ENCODE measurements at regions not wholly inside any gene's neighbourhood (a gene's known extent, or its start where the extent isn't known, plus 50 kb on each side); places are given as distances from the start of the nearest gene placed in this dataset.

GRCh38 chr1:98460136-98460535, 201.4 kb upstream of the SNX7 start:
- no peaks in the 10 kb centered on the region for H3K9me3 Mint-ChIP-seq
- no peaks in the 10 kb centered on the region for H3K36me3 Mint-ChIP-seq (ENCODE audit: low read depth)
- no peak overlapping the region for H3K4me3 Mint-ChIP-seq
- no peaks in the 10 kb centered on the region for H3K4me1 Mint-ChIP-seq (ENCODE audit: low read depth)
- peaks cover 2% of the 10 kb centered on the region for H3K27me3 Mint-ChIP-seq
- no peak overlapping the region for H3K27ac Mint-ChIP-seq

DNA sequence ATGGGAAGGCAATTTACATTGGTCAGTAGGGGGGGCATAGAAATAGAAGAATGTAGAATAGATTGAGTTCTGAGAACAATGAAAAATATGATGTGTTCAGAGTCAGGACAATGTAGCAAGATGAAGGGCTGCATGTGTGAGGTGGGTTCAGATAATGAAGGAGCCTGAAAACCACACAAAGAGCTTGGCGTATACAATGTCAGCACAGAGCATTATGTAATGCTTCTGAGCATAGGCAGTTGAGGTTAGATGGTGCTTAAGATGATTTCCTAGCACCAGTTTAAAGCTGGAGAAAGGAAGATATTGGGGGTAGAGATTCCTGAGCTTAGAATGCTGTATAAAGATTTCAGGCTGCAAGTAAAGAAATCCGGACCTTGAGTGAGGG, 202.0 kb upstream of the SNX7 start:
- Mint-ChIP-seq H3K27ac (no peak overlapping the region), H3K27me3 (peaks cover 2% of the 10 kb centered on the region), H3K36me3 (ENCODE audit: low read depth) (no peaks in the 10 kb centered on the region), H3K4me3 (no peak overlapping the region), H3K4me1 (ENCODE audit: low read depth) (no peaks in the 10 kb centered on the region), H3K9me3 (no peaks in the 10 kb centered on the region)

DNA sequence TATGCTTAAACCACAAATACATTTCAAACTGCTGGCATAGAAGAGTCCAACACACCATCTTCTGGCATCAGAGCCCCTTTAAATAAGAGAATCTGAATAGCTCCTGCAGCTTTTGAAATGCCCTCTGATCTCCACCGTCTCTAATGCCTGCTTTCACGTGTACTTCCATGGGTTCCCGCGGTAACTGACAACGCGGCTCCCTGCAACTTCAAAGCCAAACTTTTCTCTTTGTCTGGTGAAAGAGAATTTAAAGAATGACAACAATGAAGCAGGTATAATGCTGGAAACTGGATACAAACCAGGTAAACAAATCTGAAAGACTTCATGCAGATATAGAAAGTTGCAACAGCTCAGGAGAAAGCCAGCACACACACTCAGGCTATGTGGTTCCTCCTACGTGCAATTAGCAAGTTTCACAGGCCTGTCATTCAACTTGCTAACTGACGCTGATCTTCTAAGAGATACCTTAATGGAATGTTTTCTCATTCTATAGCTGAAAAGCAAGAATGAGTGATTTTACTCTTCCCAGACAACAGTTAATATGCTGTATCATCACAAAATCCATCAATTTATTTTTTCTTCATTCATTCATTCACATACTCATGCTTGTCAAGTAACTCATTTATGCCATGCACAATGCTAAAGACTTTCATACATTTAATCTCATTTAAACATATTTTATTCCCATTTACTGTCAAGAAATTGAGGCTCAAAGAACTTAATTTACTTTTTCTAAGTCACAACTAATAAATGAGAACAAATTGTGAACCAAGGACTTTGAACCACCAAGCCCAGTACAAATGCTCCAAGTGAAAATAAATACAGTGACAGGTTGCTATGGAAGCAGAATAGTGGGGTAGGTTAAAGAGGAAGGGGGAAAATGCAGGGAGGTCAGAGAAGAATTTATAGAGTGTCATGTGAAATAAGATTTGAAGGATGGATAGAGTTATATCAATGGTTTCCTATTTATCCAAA, 202.7 kb upstream of the SNX7 start:
- Mint-ChIP-seq H3K27ac (no peak overlapping the region), H3K4me3 (no peak overlapping the region), H3K4me1 (ENCODE audit: low read depth) (no peaks in the 10 kb centered on the region), H3K36me3 (ENCODE audit: low read depth) (no peaks in the 10 kb centered on the region), H3K27me3 (peaks cover 2% of the 10 kb centered on the region), H3K9me3 (no peaks in the 10 kb centered on the region)

- Mint-ChIP-seq H3K9me3 (no peaks in the 10 kb centered on the region), H3K27ac (no peak overlapping the region), H3K4me3 (no peak overlapping the region), H3K27me3 (peaks cover 2% of the 10 kb centered on the region), H3K4me1 (ENCODE audit: low read depth) (no peaks in the 10 kb centered on the region), H3K36me3 (ENCODE audit: low read depth) (no peaks in the 10 kb centered on the region)
These were observed 204.3 kb upstream of the SNX7 start for GRCh38 chr1:98457248-98457647.

DNA sequence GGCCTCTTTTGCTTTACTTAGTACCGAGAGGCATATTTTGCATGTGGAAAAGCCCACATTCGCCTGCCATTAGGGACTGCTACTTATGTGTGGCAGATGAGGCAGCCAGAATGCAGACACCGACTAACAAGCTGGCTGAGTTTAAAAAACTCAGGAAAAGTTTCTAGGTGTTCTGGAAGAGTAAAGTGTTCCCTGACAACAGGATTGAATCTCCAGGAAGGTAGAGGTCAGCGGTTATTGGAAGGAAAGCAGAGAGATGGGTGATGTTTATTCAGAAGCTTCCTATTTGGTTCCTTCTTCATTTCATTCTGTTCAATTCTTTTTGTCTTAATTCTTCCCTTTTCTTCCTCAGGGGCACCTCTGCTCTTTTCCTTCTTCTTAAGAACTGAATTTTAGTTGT, 206.9 kb upstream of the SNX7 start:
- H3K4me1 Mint-ChIP-seq (ENCODE audit: low read depth), result no peaks in the 10 kb centered on the region
- no peaks in the 10 kb centered on the region for H3K9me3 Mint-ChIP-seq
- no peak overlapping the region for H3K4me3 Mint-ChIP-seq
- no peak overlapping the region for H3K27ac Mint-ChIP-seq
- peaks cover 2% of the 10 kb centered on the region for H3K27me3 Mint-ChIP-seq
- no peaks in the 10 kb centered on the region for H3K36me3 Mint-ChIP-seq (ENCODE audit: low read depth)

DNA sequence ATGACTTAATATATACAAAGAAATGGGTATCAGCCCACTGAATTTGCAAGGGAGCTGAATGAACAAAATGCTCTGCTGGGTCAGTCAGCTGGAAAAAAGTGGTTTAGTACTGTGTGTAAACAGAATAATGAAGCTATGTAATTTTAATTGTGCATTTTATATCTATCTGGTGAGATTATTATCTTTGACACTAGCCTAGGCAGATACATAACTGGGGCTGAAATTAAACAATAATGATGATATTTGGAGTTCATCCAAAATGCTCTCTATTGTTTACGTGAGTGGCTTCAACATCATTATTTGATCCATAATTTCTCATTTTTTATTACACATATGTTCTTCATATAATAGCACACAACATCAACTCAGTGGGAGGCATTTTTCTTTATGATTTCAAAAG, 208.5 kb upstream of the SNX7 start:
- H3K36me3 Mint-ChIP-seq (ENCODE audit: low read depth), result no peaks in the 10 kb centered on the region
- peaks cover 2% of the 10 kb centered on the region for H3K27me3 Mint-ChIP-seq
- no peaks in the 10 kb centered on the region for H3K9me3 Mint-ChIP-seq
- H3K4me3 Mint-ChIP-seq, result no peak overlapping the region
- H3K27ac Mint-ChIP-seq, result no peak overlapping the region
- no peaks in the 10 kb centered on the region for H3K4me1 Mint-ChIP-seq (ENCODE audit: low read depth)

GRCh38 chr1:98452162-98452561, 209.4 kb upstream of the SNX7 start:
- Mint-ChIP-seq H3K4me1 (ENCODE audit: low read depth) (no peaks in the 10 kb centered on the region), H3K36me3 (ENCODE audit: low read depth) (no peaks in the 10 kb centered on the region), H3K9me3 (no peaks in the 10 kb centered on the region), H3K27me3 (peaks cover 2% of the 10 kb centered on the region), H3K4me3 (no peak overlapping the region), H3K27ac (no peak overlapping the region)

GRCh38 chr1:98441281-98441680, 220.2 kb upstream of the SNX7 start:
- no peak overlapping the region for H3K4me3 Mint-ChIP-seq
- H3K36me3 Mint-ChIP-seq (ENCODE audit: low read depth), result no peaks in the 10 kb centered on the region
- H3K27me3 Mint-ChIP-seq, result peaks cover 3% of the 10 kb centered on the region
- H3K9me3 Mint-ChIP-seq, result no peaks in the 10 kb centered on the region
- H3K27ac Mint-ChIP-seq, result no peak overlapping the region
- no peaks in the 10 kb centered on the region for H3K4me1 Mint-ChIP-seq (ENCODE audit: low read depth)

DNA sequence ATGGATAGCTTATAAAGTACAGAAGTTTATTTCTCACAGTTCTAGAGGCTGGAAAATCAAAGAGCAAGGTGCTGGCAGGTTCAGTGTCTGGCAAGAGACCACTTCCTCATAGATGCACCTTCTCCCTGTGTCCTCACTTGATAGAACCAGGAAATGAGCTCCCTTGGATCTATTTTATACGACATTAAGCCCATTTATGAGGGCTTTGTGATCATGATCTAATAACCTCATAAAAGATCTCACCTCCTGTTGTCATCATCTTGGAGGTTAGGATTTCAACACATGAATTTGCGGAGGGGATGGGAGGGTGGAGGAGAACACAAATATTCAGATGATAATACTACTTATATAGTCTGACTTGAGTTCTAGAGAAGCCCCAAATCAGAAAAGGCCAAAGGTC, 222.1 kb upstream of the SNX7 start:
- Mint-ChIP-seq H3K27ac (no peak overlapping the region), H3K4me1 (ENCODE audit: low read depth) (no peaks in the 10 kb centered on the region), H3K27me3 (peaks cover 3% of the 10 kb centered on the region), H3K9me3 (no peaks in the 10 kb centered on the region), H3K4me3 (no peak overlapping the region), H3K36me3 (ENCODE audit: low read depth) (no peaks in the 10 kb centered on the region)

DNA sequence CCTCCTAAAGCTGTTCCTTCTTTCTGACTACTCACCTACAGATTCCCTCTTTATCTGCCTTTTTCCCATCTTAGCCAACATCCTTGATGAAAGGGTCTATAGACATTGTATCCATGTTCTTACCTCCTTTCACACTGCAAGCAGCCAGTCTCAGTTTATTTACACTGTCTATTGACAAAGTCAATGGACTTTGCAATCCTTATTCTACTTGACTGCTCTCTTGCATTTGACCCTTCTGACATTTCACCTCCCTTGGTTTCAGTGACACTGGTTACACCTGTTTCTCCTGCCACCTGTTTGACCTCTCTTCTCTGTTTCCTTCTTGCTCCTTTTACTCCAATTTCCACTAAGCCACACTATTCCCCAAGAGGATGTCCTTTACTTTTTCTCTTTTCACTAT, 224.0 kb upstream of the SNX7 start:
- H3K4me1 Mint-ChIP-seq (ENCODE audit: low read depth), result no peaks in the 10 kb centered on the region
- H3K27ac Mint-ChIP-seq, result no peak overlapping the region
- H3K9me3 Mint-ChIP-seq, result no peaks in the 10 kb centered on the region
- H3K36me3 Mint-ChIP-seq (ENCODE audit: low read depth), result no peaks in the 10 kb centered on the region
- H3K4me3 Mint-ChIP-seq, result no peak overlapping the region
- H3K27me3 Mint-ChIP-seq, result peaks cover 3% of the 10 kb centered on the region

DNA sequence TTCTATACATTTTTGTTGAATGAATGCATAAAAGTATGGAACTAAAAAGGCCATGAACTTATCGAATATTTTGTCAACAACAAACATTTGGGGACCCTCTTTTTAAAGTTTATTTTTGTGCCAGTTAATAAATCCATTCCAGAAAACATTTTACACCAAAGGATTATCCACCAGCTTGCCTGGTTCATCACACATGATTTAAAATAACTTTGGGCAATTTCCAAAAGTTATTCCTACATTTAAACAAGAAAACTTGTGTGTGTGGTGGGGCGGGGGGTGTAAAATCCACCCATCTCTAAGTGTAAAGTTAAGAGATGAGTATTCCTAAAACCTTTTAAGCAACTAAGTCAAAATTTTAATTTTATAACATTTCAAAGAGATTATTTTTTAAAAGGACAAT, 224.5 kb upstream of the SNX7 start:
- no peaks in the 10 kb centered on the region for H3K4me1 Mint-ChIP-seq (ENCODE audit: low read depth)
- no peak overlapping the region for H3K4me3 Mint-ChIP-seq
- H3K9me3 Mint-ChIP-seq, result no peaks in the 10 kb centered on the region
- H3K36me3 Mint-ChIP-seq (ENCODE audit: low read depth), result no peaks in the 10 kb centered on the region
- no peak overlapping the region for H3K27ac Mint-ChIP-seq
- H3K27me3 Mint-ChIP-seq, result peaks cover 3% of the 10 kb centered on the region

- H3K27ac Mint-ChIP-seq, result no peak overlapping the region
- H3K27me3 Mint-ChIP-seq, result no peaks in the 10 kb centered on the region
- no peaks in the 10 kb centered on the region for H3K36me3 Mint-ChIP-seq (ENCODE audit: low read depth)
- peaks cover 4% of the 10 kb centered on the region for H3K9me3 Mint-ChIP-seq
- no peaks in the 10 kb centered on the region for H3K4me1 Mint-ChIP-seq (ENCODE audit: low read depth)
- H3K4me3 Mint-ChIP-seq, result no peak overlapping the region
These were observed 231.5 kb upstream of the SNX7 start for GRCh38 chr1:98429965-98430443.

DNA sequence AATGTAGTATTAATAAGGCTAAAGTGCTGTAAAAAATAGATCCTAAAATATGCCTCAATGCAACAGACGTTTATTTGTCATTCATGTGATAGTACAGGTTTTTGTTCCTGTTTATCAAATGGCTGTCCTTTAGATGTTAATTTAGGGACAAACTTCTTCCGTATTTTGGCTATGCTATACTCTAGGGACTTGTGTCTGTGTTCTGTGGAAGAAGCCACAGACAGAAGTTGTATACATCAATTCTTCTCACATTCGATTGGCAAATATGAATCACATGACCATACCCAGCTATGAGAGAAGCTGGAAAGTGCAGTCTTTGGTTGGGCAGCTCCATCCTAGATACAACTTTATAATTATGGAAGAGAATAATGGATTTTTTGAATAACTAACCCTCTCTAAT, 232.7 kb upstream of the SNX7 start:
- Mint-ChIP-seq H3K36me3 (ENCODE audit: low read depth) (no peaks in the 10 kb centered on the region), H3K4me1 (ENCODE audit: low read depth) (no peaks in the 10 kb centered on the region), H3K9me3 (peaks cover 6% of the 10 kb centered on the region), H3K27me3 (no peaks in the 10 kb centered on the region), H3K27ac (no peak overlapping the region), H3K4me3 (no peak overlapping the region)

DNA sequence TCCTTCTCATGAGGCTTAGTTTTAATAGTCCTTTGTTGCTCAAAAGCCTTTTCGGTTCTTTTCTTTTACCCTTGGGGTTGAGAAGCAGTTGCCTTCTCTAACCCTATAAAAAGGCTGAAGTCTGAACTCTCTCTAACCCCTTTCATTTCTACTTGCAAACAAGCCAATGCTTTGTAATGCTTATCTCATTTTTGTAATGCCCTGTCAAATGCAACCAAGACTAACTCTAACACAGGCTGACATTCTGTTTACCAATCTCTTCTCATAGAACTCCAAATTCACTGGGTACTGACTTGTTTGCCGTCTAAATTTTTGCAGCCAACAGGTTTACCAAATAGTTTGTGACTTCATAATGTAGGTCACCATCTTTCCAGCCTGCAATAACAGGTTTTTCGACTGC, 233.9 kb upstream of the SNX7 start:
- H3K36me3 Mint-ChIP-seq (ENCODE audit: low read depth), result no peaks in the 10 kb centered on the region
- H3K27ac Mint-ChIP-seq, result no peak overlapping the region
- no peaks in the 10 kb centered on the region for H3K27me3 Mint-ChIP-seq
- H3K9me3 Mint-ChIP-seq, result peaks cover 6% of the 10 kb centered on the region
- H3K4me3 Mint-ChIP-seq, result no peak overlapping the region
- no peaks in the 10 kb centered on the region for H3K4me1 Mint-ChIP-seq (ENCODE audit: low read depth)

DNA sequence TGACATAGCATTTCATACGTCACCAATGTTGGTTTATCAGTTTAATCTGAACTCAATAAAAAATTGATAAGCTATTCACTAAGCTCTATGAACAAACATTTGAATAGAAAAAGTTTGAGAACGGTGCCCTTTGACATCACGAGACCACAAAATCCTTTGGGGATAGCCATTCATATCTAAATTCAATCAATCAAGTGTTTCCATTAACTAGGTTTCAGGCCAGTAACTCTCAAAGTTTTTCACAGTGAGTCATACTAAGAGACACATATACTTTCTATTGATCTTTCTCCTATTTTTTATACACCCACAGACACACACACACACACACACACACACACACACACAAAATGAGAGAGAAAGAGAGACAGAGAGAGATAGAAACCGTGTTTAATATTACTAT, 235.4 kb upstream of the SNX7 start:
- no peaks in the 10 kb centered on the region for H3K4me1 Mint-ChIP-seq (ENCODE audit: low read depth)
- H3K27ac Mint-ChIP-seq, result no peak overlapping the region
- H3K36me3 Mint-ChIP-seq (ENCODE audit: low read depth), result no peaks in the 10 kb centered on the region
- H3K9me3 Mint-ChIP-seq, result peaks cover 6% of the 10 kb centered on the region
- no peak overlapping the region for H3K4me3 Mint-ChIP-seq
- H3K27me3 Mint-ChIP-seq, result no peaks in the 10 kb centered on the region

DNA sequence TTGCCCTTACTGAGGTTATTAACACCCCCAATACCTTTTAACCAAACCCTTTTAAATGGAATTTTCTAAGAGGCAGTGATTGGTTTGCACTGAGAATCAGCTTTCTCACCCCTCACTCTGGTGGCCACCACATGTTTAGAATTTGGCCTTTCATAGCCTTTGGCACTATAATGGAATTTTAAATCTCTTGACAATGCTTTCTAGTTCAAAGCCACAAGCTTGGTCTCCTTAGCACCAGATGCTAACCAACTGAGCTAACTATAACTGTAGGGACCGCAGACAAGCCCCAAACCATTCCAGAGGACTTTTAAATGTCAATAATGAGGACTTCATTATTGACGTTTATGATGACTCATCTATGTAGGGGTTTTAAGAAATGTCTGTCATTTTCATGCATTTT, 238.7 kb upstream of the SNX7 start:
- H3K36me3 Mint-ChIP-seq (ENCODE audit: low read depth), result no peaks in the 10 kb centered on the region
- H3K9me3 Mint-ChIP-seq, result peaks cover 9% of the 10 kb centered on the region
- H3K27ac Mint-ChIP-seq, result no peak overlapping the region
- no peaks in the 10 kb centered on the region for H3K27me3 Mint-ChIP-seq
- H3K4me3 Mint-ChIP-seq, result no peak overlapping the region
- H3K4me1 Mint-ChIP-seq (ENCODE audit: low read depth), result no peaks in the 10 kb centered on the region
